GM21423 (cell line): ENCODE measurements at regions not wholly inside any gene's neighbourhood (a gene's known extent, or its start where the extent isn't known, plus 50 kb on each side); places are given as distances from the start of the nearest gene placed in this dataset.
"Not testable (repeated sequence)": the region's sequence is repeated elsewhere in the genome, so short reads cannot be mapped to it uniquely, and the experiment has no call there.

Source experiments
- ATAC-seq: cut with Tn5 transposase; IDR thresholded peaks from one replicate; pipeline ENCODE4 v1.9.1; 2021; ENCODE audit warnings: mild to moderate bottlenecking, moderate library complexity; ENCODE audit not compliant: unreplicated experiment

- not testable (repeated sequence) for ATAC-seq
Observed at GRCh38 chr6:94557207-94557606, 1020.1 kb upstream of the MANEA start.

- no peak for ATAC-seq
Observed at GRCh38 chr6:94548201-94548600, 1029.1 kb upstream of the MANEA start.

DNA sequence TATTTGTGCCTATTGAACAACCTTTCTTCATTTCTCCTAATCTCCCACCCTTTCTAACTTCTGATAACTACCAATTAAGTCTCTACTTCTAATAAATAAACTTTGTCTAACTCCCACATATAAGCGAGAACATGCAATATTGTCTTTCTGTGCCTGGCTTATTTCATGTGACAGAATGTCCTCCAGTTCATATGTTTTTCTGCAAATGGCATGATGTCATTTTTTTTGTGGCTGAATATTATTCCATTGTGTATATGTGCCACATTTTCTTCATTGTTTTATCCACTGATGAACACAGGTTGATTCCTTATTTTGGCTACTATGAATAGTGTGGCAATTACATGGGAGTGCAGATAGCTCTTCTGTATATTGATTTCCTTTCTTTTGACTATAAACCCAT, 1041.5 kb upstream of the MANEA start:
- ATAC-seq: no peak

- ATAC-seq: no peak
Observed at GRCh38 chr6:94511502-94512088, 1065.7 kb upstream of the MANEA start.

GRCh38 chr6:94510877-94511276, 1066.5 kb upstream of the MANEA start:
- ATAC-seq: no peak

GRCh38 chr6:94501516-94501915, 1075.8 kb upstream of the MANEA start:
- no peak for ATAC-seq

- no peak for ATAC-seq
Observed at GRCh38 chr6:94498099-94498498, 1078.7 kb upstream of the EPHA7 start.

DNA sequence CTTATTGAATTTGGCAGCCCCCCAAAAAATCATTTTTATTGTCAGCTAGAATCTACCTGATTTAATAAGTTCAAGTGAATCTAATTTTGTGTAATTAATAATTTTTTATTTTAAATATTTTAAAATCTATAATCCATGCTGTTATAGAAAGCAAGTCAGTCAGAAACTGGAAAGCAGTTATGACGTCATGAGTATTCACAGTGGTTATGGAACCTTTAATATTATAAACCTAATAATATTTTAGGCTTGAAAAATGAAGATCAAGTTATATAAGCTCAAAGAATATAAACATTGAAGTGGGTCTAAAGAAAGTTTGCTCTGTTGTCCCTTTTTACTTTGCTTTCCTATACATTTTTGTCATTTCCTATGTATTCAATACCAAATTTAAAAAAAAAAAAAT, 1075.1 kb upstream of the EPHA7 start:
- no peak for ATAC-seq

GRCh38 chr6:94487371-94487770, 1068.0 kb upstream of the EPHA7 start:
- ATAC-seq: no peak

- ATAC-seq: no peak
Observed at GRCh38 chr6:94478133-94479005, 1059.0 kb upstream of the EPHA7 start.

- ATAC-seq: no peak
Observed at GRCh38 chr6:94468830-94469229, 1049.5 kb upstream of the EPHA7 start.

DNA sequence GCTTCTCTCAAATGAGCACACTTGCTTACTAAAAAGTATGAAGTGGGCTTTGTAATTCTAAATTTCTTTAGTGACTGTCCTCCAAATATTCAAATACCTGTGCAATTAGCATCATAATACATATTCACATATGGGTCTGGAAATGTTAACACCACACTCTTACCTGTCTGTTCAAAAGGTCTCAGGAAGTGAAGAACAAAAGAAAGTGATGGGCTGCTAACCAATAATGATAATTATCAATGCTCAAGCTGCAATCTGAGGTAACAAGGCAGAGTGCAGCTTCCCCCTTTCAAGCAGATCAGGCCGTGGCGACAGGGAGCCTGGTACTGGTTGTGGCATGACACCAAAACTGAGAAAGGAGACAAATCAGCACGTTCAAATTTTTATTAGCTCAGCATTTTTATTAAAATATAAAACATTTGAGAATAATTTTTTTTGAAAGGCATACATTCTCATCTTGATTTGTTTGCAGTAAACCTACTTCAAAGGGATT, 1044.7 kb upstream of the EPHA7 start:
- ATAC-seq: no peak

GRCh38 chr6:94463306-94463705, 1043.9 kb upstream of the EPHA7 start:
- no peak for ATAC-seq

DNA sequence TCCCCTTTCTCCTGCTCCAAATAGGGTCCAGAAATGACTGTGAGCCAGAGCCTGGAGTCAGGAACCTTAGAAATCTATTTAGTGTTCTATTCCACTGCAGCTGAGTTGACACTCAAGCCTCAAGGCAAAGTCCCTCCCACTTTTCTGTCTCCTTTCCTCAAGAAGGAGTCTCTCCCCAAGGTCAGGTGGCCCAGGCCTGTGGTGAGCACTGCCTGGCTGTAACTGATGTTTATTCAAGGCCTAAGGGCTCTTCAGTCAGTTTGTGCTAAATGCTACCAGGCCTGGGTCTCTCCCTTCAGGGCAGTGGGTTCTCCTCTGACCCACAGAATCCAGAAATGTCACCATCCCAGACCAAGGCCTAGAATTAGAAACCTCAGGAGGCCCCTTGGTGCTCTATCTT, 1042.9 kb upstream of the EPHA7 start:
- ATAC-seq: no peak

- ATAC-seq: no peak
Observed at GRCh38 chr6:94456266-94456665, 1036.9 kb upstream of the EPHA7 start.

- no peak for ATAC-seq
Observed at GRCh38 chr6:94454231-94454630, 1034.9 kb upstream of the EPHA7 start.

- ATAC-seq: no peak
Observed at GRCh38 chr6:94446120-94446519, 1026.8 kb upstream of the EPHA7 start.

DNA sequence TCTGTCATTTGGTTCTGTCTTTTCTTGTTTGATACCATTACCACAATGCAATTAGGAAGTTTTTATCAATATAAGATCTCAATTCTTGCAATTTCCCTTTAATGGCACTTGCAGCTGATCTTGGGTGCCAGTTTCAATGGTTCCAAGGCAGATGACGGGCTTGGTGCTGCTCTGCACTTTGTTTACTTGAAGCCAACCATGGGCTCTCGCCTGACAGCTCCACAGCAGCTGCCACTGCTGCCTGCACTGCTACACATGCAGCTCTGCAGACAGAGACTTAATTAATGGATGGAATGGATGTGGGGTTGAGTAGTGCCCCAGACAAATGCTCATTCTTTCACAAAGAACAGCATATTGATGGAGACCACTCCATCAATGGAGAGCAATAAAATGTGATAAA, 1024.3 kb upstream of the EPHA7 start:
- no peak for ATAC-seq

DNA sequence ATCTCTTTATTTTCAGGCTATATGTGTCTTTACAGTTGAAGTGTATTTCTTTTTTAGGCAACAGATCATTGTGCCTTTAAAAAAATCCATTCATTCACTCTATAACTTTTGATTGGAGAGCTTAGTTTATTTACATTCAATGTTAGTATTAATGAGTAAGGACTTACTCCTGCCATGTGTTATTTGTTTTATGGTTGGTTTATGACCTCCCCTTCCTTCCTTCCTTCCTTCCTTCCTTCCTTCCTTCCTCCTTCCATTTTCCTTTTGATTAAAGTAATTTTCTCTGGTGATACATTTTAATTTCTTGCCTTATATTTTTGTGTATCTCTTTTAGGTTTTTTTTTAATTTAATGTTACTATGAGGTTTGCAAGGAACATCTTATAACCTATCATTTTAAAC, 1005.3 kb upstream of the EPHA7 start:
- no peak for ATAC-seq

DNA sequence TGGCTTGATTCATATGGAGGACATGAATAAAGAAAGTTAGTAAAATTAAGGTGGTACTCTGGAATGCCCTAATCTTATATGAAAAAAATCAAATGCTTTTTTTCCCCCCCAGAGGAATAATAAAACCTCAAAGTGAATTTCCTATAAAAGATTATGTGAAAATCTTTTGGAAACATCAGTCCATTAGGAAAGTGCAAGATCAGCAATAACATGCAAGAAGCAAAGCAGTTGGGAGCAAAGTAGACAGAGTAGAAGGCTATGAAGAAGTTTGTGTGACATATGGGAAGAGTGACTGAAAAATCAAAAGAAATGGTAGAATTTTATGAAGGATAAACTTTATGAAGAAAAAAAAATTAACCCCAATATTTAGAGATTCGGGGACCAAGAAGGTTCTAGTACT, 998.0 kb upstream of the EPHA7 start:
- ATAC-seq: no peak

- ATAC-seq: no peak
Observed at GRCh38 chr6:94414041-94414440, 994.7 kb upstream of the EPHA7 start.

GRCh38 chr6:94401311-94401710, 982.0 kb upstream of the EPHA7 start:
- ATAC-seq: no peak
